Activated CD8-positive, alpha-beta T cell treated with anti-CD3 and anti-CD28 coated beads for 36 hours (primary cell): ENCODE measurements at regions not wholly inside any gene's neighbourhood (a gene's known extent, or its start where the extent isn't known, plus 50 kb on each side); places are given as distances from the start of the nearest gene placed in this dataset.

Experiments
- ATAC-seq: fragments of 200-7000 bp; cut with Tn5 transposase; one replicate; pipeline ENCODE4 v1.10.0; 2021; ENCODE audit warnings: mild to moderate bottlenecking, moderate library complexity
- CTCF ChIA-PET: fragments of 350-600 bp; sonication (Branson Sonifier 250); formaldehyde crosslinking; loops from one replicate; lab custom pipeline; 2021; ENCODE audit warnings: antibody characterized with exemption; lab: Charles Lee
- POLR2A ChIA-PET: fragments of 350-600 bp; sonication (Branson Sonifier 250); formaldehyde crosslinking; loops from one replicate; lab custom pipeline; 2021; ENCODE audit warnings: antibody characterized with exemption; lab: Charles Lee
- DNase-seq: peaks from one replicate; pipeline ENCODE4 v3.0.0-alpha.2; 2020
- H3K27ac Mint-ChIP-seq: one replicate; pipeline ENCODE4 v1.8.0; 2021; ENCODE audit warnings: mild to moderate bottlenecking, mixed read lengths
- H3K27me3 Mint-ChIP-seq: one replicate; pipeline ENCODE4 v1.8.0; 2021; ENCODE audit warnings: mixed read lengths
- H3K36me3 Mint-ChIP-seq: one replicate; pipeline ENCODE4 v1.8.0; 2021; ENCODE audit warnings: low read depth, mixed read lengths
- H3K4me1 Mint-ChIP-seq: one replicate; pipeline ENCODE4 v1.8.0; 2021; ENCODE audit warnings: low read depth, mixed read lengths
- H3K4me3 Mint-ChIP-seq: one replicate; pipeline ENCODE4 v1.8.0; 2021; ENCODE audit warnings: mild to moderate bottlenecking, moderate library complexity, mixed read lengths
- H3K9me3 Mint-ChIP-seq: one replicate; pipeline ENCODE4 v1.8.0; 2021; ENCODE audit warnings: mixed read lengths
- intact Hi-C: fragments of 100-400 bp; cut with micrococcal nuclease; formaldehyde crosslinking; loops from one replicate; pipeline ENCODE4 v1.10.0; 2022
- TF ChIP-seq, protein P1 (sequence below): fragments of 200-600 bp; IDR thresholded peaks from one replicate; pipeline ENCODE4 v1.8.0; 2022; ENCODE audit warnings: antibody characterized with exemption, mild to moderate bottlenecking

DNA sequence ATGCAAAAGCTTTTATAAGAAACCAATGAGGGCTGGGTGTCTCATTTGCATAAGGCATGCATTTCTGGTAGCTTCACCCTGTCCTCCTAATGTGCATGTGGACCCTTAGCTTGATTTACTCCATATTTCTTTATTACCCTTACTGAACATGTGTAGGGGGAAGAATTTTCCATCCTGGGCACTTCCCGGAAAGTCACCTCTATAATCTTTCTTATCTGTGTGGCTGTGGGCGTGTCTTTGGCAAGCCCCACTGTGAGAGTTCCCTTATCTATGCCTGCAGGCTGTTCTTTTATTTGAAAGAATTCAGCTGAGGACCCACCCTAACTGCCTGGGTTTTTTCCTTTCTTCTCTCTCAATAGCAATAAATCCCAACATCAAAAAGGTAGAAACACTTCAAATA, 627.8 kb downstream of the DOK5 start:
- H3K27me3 Mint-ChIP-seq: no peaks in the 10 kb centered on the region
- TF ChIP-seq, protein P1, sequence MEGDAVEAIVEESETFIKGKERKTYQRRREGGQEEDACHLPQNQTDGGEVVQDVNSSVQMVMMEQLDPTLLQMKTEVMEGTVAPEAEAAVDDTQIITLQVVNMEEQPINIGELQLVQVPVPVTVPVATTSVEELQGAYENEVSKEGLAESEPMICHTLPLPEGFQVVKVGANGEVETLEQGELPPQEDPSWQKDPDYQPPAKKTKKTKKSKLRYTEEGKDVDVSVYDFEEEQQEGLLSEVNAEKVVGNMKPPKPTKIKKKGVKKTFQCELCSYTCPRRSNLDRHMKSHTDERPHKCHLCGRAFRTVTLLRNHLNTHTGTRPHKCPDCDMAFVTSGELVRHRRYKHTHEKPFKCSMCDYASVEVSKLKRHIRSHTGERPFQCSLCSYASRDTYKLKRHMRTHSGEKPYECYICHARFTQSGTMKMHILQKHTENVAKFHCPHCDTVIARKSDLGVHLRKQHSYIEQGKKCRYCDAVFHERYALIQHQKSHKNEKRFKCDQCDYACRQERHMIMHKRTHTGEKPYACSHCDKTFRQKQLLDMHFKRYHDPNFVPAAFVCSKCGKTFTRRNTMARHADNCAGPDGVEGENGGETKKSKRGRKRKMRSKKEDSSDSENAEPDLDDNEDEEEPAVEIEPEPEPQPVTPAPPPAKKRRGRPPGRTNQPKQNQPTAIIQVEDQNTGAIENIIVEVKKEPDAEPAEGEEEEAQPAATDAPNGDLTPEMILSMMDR: no peak
- CTCF ChIA-PET: no interaction called here
- H3K27ac Mint-ChIP-seq: no peak overlapping the region
- H3K9me3 Mint-ChIP-seq: peaks cover 2% of the 10 kb centered on the region
- POLR2A ChIA-PET: no interaction called here
- no peaks in the 10 kb centered on the region for H3K4me1 Mint-ChIP-seq
- ATAC-seq (no peak), DNase-seq (no peak)
- H3K4me3 Mint-ChIP-seq: no peak overlapping the region
- no peaks in the 10 kb centered on the region for H3K36me3 Mint-ChIP-seq
- intact Hi-C loops: no loop called here

GRCh38 chr20:55099251-55099650, 623.9 kb downstream of the DOK5 start:
- ATAC-seq (no peak), DNase-seq (no peak)
- intact Hi-C loops: no loop called here
- Mint-ChIP-seq H3K36me3 (no peaks in the 10 kb centered on the region), H3K9me3 (peaks cover under 1% of the 10 kb centered on the region), H3K4me3 (no peak overlapping the region), H3K27ac (no peak overlapping the region), H3K4me1 (no peaks in the 10 kb centered on the region), H3K27me3 (no peaks in the 10 kb centered on the region)
- TF ChIP-seq, protein P1: no peak
- POLR2A ChIA-PET: no interaction called here
- CTCF ChIA-PET: no interaction called here

GRCh38 chr20:55097621-55098020, 622.2 kb downstream of the DOK5 start:
- DNase-seq: no peak
- H3K4me3 Mint-ChIP-seq: no peak overlapping the region
- H3K9me3 Mint-ChIP-seq: peaks cover 7% of the 10 kb centered on the region
- H3K27me3 Mint-ChIP-seq: no peaks in the 10 kb centered on the region
- POLR2A ChIA-PET: no interaction called here
- CTCF ChIA-PET: no interaction called here
- no peak for ATAC-seq
- no peaks in the 10 kb centered on the region for H3K4me1 Mint-ChIP-seq
- TF ChIP-seq, protein P1: no peak
- H3K36me3 Mint-ChIP-seq: no peaks in the 10 kb centered on the region
- intact Hi-C loops: no loop called here
- H3K27ac Mint-ChIP-seq: no peak overlapping the region

- ATAC-seq: no peak
- H3K27me3 Mint-ChIP-seq: no peaks in the 10 kb centered on the region
- H3K4me3 Mint-ChIP-seq: no peak overlapping the region
- H3K9me3 Mint-ChIP-seq: peaks cover 7% of the 10 kb centered on the region
- no peaks in the 10 kb centered on the region for H3K4me1 Mint-ChIP-seq
- intact Hi-C loops: no loop called here
- no peak for DNase-seq
- ChIA-PET POLR2A (no interaction called here), CTCF (no interaction called here)
- H3K27ac Mint-ChIP-seq: no peak overlapping the region
- no peaks in the 10 kb centered on the region for H3K36me3 Mint-ChIP-seq
- TF ChIP-seq, protein P1: no peak
These were observed 620.5 kb downstream of the DOK5 start for GRCh38 chr20:55095745-55096400.

GRCh38 chr20:55094353-55094861, 619.0 kb downstream of the DOK5 start:
- no peaks in the 10 kb centered on the region for H3K4me1 Mint-ChIP-seq
- no peaks in the 10 kb centered on the region for H3K36me3 Mint-ChIP-seq
- H3K4me3 Mint-ChIP-seq: no peak overlapping the region
- TF ChIP-seq, protein P1: no peak
- no peak for DNase-seq
- H3K27ac Mint-ChIP-seq: no peak overlapping the region
- POLR2A ChIA-PET: no interaction called here
- CTCF ChIA-PET: no interaction called here
- intact Hi-C loops: no loop called here
- H3K9me3 Mint-ChIP-seq: peaks cover 7% of the 10 kb centered on the region
- ATAC-seq: no peak
- no peaks in the 10 kb centered on the region for H3K27me3 Mint-ChIP-seq
